ENCODE measurements at regions not wholly inside any gene's neighbourhood (a gene's known extent, or its start where the extent isn't known, plus 50 kb on each side); places are given as distances from the start of the nearest gene placed in this dataset.

GRCh38 chr13:47126432-47126831 lies 229.6 kb upstream of the HTR2A start:
- no peak for TF ChIP-seq CTCF (IDR thresholded peaks at IDR 0.05)
- TF ChIP-seq EZH2 (IDR thresholded peaks at IDR 0.05; ENCODE audit: borderline replicate concordance, insufficient read depth, low read depth, low read length, poor library complexity, severe bottlenecking), result no peak

Data from B cell (primary cell).